ENCODE measurements at regions not wholly inside any gene's neighbourhood (a gene's known extent, or its start where the extent isn't known, plus 50 kb on each side); places are given as distances from the start of the nearest gene placed in this dataset.

DNA sequence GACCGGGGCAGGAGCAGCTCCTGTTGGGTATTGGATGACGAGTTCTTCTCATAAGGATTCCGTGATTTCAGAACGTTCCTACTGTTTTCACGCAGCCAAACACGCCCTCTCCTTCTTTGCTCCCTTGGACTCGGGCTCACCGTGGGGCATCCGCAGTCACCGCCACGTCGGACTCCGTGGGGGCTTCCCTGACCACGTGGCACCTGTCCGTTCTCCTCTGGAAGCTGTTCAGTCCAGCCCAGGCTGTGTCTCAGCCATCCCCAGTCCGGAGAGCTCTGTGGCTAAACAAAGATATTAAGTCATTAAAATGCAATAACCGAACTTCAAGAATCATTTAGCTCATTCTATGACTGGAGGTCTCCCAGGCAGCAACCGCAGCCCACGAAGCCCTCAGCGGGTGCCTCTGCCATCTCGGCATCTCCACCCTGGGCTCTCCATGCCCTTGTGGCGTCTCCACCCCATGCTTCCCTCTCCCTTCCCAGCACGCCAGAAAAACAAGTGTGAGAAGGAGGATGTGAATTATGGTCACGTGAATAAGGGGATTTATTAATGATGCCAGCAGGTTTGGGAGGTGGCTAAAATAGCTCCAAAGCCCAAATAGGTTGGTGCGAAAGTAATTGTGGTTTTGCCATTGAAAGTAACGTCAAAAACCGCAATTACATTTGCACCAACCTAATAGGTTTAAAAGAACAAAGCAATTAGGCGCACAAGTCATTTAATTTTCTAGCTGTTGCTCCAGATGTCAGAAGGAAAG is 224.6 kb upstream of the PPP2R2D start:
- Mint-ChIP-seq H3K4me1 (ENCODE audit: low read depth) (no peaks in the 10 kb centered on the region), H3K27ac (no peak overlapping the region), H3K4me3 (no peak overlapping the region), H3K27me3 (ENCODE audit: low read depth) (no peaks in the 10 kb centered on the region), H3K36me3 (ENCODE audit: insufficient read depth in 2 of 2) (peaks cover 0 to 2% of the 10 kb centered on the region in 2 donors), H3K9me3 (peaks cover 6% of the 10 kb centered on the region in 2 donors)
- DNase-seq: no peak
- ATAC-seq (replicated peaks in 1 of 2): no peak

DNA sequence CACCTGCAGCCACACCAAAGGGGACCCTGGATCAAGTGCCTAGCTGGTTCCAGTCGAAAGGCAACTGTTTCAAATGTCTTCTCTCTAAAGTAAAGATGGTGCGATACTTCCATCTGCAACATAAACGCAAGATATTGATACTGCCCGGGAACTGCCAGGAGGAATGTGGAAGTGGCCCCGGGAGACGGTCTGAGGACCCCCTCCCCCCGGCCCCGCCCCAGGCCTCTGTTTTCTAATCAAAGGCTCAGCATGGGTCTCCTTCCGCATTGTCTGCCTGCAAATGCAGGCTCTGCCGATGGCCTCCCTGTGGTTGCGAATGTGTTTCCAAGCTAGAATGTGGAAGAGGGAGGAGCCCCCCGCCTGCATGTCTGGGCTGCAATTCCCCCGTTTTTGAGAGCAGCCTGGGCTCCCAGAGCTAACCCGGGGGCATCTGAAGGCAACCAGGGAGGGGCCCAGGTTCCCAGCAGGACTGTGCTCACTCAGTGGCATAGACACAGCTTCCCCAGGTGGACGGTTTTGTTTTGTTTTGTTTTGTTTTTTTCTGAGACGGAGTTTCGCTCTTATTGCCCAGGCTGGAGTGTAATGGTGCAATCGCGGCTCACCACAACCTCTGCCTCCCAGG is 223.9 kb upstream of the PPP2R2D start:
- H3K36me3 Mint-ChIP-seq (ENCODE audit: insufficient read depth in 2 of 2): peaks cover 0 to 2% of the 10 kb centered on the region in 2 donors
- no peak for ATAC-seq (replicated peaks in 1 of 2)
- no peaks in the 10 kb centered on the region for H3K4me1 Mint-ChIP-seq (ENCODE audit: low read depth)
- H3K27ac Mint-ChIP-seq: no peak overlapping the region
- no peak for DNase-seq
- H3K4me3 Mint-ChIP-seq: no peak overlapping the region
- peaks cover 6% of the 10 kb centered on the region in 2 donors for H3K9me3 Mint-ChIP-seq
- no peaks in the 10 kb centered on the region for H3K27me3 Mint-ChIP-seq (ENCODE audit: low read depth)

DNA sequence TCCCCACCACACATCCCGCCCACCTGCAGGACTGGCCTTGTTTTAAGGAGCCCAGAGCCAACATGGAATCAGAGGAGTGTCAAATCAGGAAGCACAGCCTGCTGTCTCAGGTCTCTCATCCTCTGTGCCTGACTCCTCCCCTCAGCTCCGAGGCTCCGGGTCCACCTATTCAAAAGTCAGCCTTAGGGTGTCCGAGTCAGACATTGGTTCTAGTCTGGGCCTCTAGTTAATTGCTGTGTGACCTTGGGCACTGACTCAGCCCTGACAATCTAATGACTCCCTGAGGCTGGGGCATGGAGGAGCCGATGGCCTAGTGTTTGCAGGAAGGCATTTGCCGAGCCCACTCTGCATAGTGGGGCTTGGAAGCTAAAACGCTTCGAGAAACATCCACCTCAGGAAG is 223.1 kb upstream of the PPP2R2D start:
- DNase-seq (no peak), ATAC-seq (replicated peaks in 1 of 2) (no peak)
- H3K4me1 Mint-ChIP-seq (ENCODE audit: low read depth): no peaks in the 10 kb centered on the region
- no peak overlapping the region for H3K4me3 Mint-ChIP-seq
- no peak overlapping the region for H3K27ac Mint-ChIP-seq
- H3K27me3 Mint-ChIP-seq (ENCODE audit: low read depth): no peaks in the 10 kb centered on the region
- no peaks in the 10 kb centered on the region for H3K36me3 Mint-ChIP-seq (ENCODE audit: insufficient read depth in 2 of 2)
- H3K9me3 Mint-ChIP-seq: peaks cover 0 to 2% of the 10 kb centered on the region in 2 donors

DNA sequence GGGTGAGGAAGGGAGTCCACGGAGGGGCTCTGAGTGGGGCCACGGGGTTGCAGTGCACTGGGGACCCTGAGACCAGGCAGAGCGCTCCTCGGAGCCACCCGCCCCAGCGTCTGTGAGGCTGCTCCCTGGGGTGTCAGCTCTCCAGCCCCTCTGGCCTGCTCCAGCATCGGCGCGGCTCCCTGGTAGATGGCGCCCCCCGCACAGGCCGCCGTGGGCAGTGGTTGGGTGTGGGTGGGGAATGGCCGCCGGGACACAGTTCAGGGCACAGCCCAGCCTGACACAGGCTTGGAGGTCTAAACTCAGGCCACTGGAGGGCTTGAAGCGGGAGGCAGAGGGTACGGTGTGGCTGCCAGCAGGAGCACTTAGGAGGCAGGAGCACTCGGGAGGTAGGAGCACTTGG is 222.6 kb upstream of the PPP2R2D start:
- ATAC-seq (replicated peaks in 1 of 2): no peak
- no peaks in the 10 kb centered on the region for H3K4me1 Mint-ChIP-seq (ENCODE audit: low read depth)
- no peak overlapping the region for H3K27ac Mint-ChIP-seq
- DNase-seq: no peak
- no peaks in the 10 kb centered on the region for H3K27me3 Mint-ChIP-seq (ENCODE audit: low read depth)
- no peaks in the 10 kb centered on the region for H3K36me3 Mint-ChIP-seq (ENCODE audit: insufficient read depth in 2 of 2)
- no peak overlapping the region for H3K4me3 Mint-ChIP-seq
- H3K9me3 Mint-ChIP-seq: peaks cover 0 to 1% of the 10 kb centered on the region in 2 donors

DNA sequence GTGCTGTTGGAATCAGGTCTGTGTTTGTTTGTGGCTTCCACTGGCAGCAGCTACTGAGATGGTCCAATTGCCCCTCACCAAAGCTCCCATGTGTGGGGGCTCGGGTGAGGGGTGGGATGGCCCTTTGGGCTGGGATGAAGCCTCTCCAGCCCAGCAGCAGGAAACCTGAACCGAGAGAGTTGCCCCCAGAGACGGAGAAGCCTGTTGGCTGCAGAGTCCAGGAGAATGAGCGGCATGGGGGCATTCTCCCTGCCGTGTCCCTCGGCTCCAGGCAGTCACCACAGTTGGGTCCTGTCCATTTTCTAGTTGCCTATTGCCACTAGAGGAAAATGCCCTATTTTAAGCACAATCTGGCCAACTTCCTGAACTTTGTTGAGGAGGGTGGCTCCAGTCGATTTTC is 222.2 kb upstream of the PPP2R2D start:
- H3K27ac Mint-ChIP-seq: no peak overlapping the region
- no peaks in the 10 kb centered on the region for H3K4me1 Mint-ChIP-seq (ENCODE audit: low read depth)
- ATAC-seq (replicated peaks in 1 of 2): no peak
- H3K4me3 Mint-ChIP-seq: no peak overlapping the region
- H3K36me3 Mint-ChIP-seq (ENCODE audit: insufficient read depth in 2 of 2): no peaks in the 10 kb centered on the region
- H3K27me3 Mint-ChIP-seq (ENCODE audit: low read depth): no peaks in the 10 kb centered on the region
- DNase-seq: no peak
- peaks cover 0 to 1% of the 10 kb centered on the region in 2 donors for H3K9me3 Mint-ChIP-seq

DNA sequence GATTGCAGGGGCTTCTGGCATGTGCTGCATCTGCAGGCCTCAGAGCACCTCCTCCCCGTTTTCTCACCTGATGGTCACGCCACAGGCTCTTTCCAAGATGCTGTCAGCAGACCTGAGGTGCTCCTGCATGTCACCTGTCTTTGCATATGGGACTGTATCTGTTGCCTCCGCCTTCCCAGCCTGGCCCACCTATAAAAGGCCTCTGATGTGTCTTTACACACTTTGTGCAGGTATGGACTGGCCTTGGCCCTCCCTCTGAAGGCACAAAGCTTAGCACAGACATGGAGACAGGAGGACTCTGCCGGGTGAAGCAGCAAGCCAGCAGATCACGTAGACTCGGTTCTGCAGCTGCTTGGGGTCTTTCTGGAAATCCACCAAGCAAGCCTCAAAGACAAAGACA is 220.9 kb upstream of the PPP2R2D start:
- ATAC-seq (replicated peaks in 1 of 2): no peak

DNA sequence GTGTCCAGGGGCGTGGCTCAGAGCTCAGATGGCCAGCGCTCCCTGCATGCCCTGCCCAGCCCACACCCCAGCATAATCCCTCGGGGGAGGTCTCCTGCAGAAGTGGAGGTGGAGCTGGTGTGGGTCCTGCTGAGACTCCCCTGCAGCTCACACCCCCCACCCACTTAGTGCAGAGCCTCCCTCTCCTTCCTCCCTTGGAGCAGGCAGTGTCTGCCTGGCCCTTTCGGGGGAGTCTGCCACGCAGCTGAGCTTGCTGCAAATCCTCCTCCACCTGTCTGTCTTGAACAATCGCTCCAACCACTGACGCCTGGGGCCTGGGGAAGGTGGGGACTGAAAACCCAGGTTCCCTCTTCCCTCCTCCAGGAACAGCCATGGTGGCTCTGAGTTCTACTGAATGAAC is 219.7 kb upstream of the PPP2R2D start:
- Mint-ChIP-seq H3K27ac (no peak overlapping the region), H3K4me3 (no peak overlapping the region), H3K4me1 (ENCODE audit: low read depth) (no peaks in the 10 kb centered on the region), H3K36me3 (ENCODE audit: insufficient read depth in 2 of 2) (no peaks in the 10 kb centered on the region), H3K27me3 (ENCODE audit: low read depth) (no peaks in the 10 kb centered on the region), H3K9me3 (peaks cover 0 to 1% of the 10 kb centered on the region in 2 donors)
- DNase-seq (no peak), ATAC-seq (replicated peaks in 1 of 2) (no peak)

More for the DNA sequence above, 220.9 kb upstream of the PPP2R2D start:
- Mint-ChIP-seq H3K9me3 (peaks cover 0 to 1% of the 10 kb centered on the region in 2 donors), H3K4me1 (ENCODE audit: low read depth) (no peaks in the 10 kb centered on the region), H3K36me3 (ENCODE audit: insufficient read depth in 2 of 2) (no peaks in the 10 kb centered on the region), H3K27ac (no peak overlapping the region), H3K4me3 (no peak overlapping the region), H3K27me3 (ENCODE audit: low read depth) (no peaks in the 10 kb centered on the region)
- no peak for DNase-seq

DNA sequence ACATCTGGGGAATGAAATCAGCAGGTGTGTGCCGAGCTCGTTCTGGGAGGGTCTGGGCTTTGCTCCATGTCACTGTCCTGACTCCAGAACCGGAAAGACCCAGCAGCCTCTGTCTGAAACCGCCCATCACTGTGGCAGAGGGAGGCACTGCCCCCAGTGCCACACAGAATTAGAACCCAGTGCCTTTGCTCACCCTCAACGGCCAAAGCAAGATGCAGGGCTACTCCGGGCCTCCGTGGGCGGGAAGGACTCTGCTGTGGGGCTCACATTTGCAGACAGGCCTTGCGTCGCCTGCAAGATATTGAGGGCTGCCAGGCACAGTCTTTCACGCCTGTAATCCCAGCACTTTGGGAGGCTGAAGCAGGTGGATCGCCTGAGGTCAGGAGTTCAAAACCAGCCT is 219.2 kb upstream of the PPP2R2D start:
- no peaks in the 10 kb centered on the region for H3K36me3 Mint-ChIP-seq (ENCODE audit: insufficient read depth in 2 of 2)
- H3K4me1 Mint-ChIP-seq (ENCODE audit: low read depth): no peaks in the 10 kb centered on the region
- peaks cover 0 to 1% of the 10 kb centered on the region in 2 donors for H3K9me3 Mint-ChIP-seq
- ATAC-seq (replicated peaks in 1 of 2): no peak
- DNase-seq: no peak
- no peak overlapping the region for H3K27ac Mint-ChIP-seq
- no peak overlapping the region for H3K4me3 Mint-ChIP-seq
- no peaks in the 10 kb centered on the region for H3K27me3 Mint-ChIP-seq (ENCODE audit: low read depth)

DNA sequence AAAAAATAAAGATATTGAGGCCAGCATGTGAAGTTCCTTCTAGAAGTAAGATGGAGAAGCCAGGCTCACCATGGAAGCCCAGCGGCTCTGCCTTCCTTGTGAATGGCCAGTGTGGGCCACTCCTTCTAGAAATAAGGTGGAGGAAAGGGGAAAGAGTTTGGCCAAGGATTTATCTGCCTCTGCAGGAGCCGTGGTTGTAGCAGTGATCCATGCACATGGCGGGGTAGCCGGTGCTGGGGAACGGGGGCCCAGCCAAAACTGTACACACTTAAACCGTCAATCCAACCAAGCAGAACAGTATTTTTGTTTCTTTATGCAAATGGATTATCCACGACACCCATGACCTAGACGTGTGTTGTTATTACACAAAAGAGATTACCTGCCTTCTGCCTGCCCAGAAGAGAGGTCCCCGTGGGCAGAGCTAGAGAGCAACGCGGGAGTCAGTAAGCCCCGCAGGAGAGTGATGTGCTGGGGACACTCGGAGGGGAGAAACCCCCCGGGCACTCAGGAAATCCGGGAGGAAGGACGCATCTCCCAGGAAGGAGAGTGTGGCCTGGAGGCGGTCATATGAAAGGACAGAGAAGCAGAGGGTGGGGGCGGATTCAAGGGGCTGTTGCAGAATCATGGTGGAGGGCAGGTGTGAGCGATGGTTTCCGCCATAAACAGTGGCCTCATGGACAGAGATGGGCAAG is 218.4 kb upstream of the PPP2R2D start:
- H3K9me3 Mint-ChIP-seq: peaks cover 0 to 1% of the 10 kb centered on the region in 2 donors
- no peaks in the 10 kb centered on the region for H3K36me3 Mint-ChIP-seq (ENCODE audit: insufficient read depth in 2 of 2)
- H3K27me3 Mint-ChIP-seq (ENCODE audit: low read depth): no peaks in the 10 kb centered on the region
- no peak overlapping the region for H3K27ac Mint-ChIP-seq
- no peak for ATAC-seq (replicated peaks in 1 of 2)
- DNase-seq: no peak
- H3K4me3 Mint-ChIP-seq: no peak overlapping the region
- H3K4me1 Mint-ChIP-seq (ENCODE audit: low read depth): no peaks in the 10 kb centered on the region

DNA sequence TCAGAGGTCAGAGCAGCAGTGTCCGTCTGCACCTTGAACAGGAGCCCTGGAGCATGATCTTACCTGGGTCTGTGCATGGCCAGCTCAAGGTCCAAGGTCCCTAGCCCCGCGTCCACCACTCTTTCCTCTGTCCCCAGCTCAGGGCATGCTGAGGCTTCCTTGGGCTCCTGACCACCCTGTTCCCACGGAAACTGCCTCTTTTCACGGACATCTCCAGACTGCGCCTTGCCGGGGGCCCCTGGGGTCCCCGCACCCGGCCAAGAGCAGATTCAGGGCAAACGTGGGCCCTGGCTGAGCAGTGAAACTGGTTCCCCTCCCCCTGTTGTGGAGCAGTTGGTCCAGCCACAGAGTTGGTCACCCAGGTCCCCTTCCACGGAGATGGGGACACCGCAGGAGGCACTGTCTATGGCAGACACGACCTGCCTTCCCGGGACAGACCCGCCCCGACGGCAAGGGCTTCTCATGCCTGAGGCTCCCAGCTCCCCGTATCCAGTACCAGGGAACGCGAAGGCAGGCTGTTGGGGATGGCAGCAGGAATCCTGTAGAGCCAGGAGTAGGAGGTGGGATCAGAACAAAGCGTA is 217.4 kb upstream of the PPP2R2D start:
- H3K36me3 Mint-ChIP-seq (ENCODE audit: insufficient read depth in 2 of 2): no peaks in the 10 kb centered on the region
- no peak overlapping the region for H3K27ac Mint-ChIP-seq
- no peaks in the 10 kb centered on the region for H3K9me3 Mint-ChIP-seq
- no peaks in the 10 kb centered on the region for H3K27me3 Mint-ChIP-seq (ENCODE audit: low read depth)
- no peak overlapping the region for H3K4me3 Mint-ChIP-seq
- H3K4me1 Mint-ChIP-seq (ENCODE audit: low read depth): no peaks in the 10 kb centered on the region
- ATAC-seq (replicated peaks in 1 of 2) (no peak), DNase-seq (no peak)

DNA sequence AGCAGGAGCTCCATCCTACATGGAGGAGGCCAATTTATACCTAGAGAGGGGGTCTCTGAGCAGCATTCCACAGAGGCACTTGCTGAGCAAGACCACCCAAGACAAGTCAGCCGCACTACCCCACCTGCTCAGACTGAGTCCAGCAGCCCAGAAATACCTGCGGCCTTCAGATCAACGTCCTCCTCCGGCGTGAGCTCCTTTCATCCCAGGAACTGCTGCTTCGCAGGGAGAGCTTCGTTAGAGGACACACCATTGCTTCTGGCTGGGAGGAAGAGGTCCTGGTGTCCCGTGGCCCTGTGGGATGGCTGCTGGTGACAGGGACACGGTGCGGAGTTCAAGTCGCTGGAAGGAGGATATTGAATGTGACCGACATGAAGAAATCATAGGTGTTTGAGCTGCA is 216.9 kb upstream of the PPP2R2D start:
- no peak for ATAC-seq (replicated peaks in 1 of 2)
- Mint-ChIP-seq H3K4me3 (no peak overlapping the region), H3K4me1 (ENCODE audit: low read depth) (no peaks in the 10 kb centered on the region), H3K27ac (no peak overlapping the region), H3K36me3 (ENCODE audit: insufficient read depth in 2 of 2) (no peaks in the 10 kb centered on the region), H3K27me3 (ENCODE audit: low read depth) (no peaks in the 10 kb centered on the region), H3K9me3 (no peaks in the 10 kb centered on the region)
- no peak for DNase-seq

DNA sequence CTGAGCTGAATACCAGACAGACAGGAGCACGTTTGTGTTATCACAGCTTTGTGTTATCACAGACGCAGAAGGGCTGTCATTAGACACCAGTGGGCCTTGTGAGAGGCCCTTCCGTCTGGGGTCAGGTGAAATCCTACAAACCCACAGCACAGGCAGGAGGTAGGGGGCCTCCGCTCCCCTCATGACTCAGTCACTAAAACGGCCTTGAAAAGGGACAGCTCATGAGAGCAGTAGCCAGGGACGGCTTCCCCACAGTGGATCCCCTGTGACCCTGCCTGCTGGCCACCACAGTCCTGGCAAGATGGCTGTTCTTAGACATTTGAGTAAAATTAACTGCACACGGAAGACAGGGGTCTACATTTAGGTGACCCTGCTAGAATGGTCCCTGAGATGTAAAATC is 215.8 kb upstream of the PPP2R2D start:
- no peaks in the 10 kb centered on the region for H3K9me3 Mint-ChIP-seq
- DNase-seq (no peak), ATAC-seq (replicated peaks in 1 of 2) (no peak)
- H3K27me3 Mint-ChIP-seq (ENCODE audit: low read depth): no peaks in the 10 kb centered on the region
- H3K27ac Mint-ChIP-seq: no peak overlapping the region
- no peaks in the 10 kb centered on the region for H3K36me3 Mint-ChIP-seq (ENCODE audit: insufficient read depth in 2 of 2)
- no peaks in the 10 kb centered on the region for H3K4me1 Mint-ChIP-seq (ENCODE audit: low read depth)
- H3K4me3 Mint-ChIP-seq: no peak overlapping the region

DNA sequence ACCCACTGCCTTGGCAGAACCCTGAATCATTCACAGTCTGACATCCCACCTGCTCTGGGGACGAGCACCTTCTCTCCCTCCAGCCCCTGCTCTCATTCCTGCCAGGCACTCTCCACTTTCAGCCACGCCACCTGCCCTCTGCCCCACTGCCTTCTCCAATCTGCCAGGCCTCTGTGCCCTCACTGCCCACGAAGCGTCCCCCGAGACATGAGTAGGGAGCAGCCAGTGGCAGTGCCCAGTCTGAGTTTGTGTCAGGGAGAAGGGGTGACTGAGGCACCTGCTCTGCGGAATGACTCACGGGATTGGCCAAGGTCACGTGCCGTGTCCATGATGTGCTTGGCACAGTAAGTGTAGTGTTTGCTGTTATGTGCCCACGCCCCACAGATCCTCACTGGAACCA is 215.2 kb upstream of the PPP2R2D start:
- no peak overlapping the region for H3K4me3 Mint-ChIP-seq
- H3K27ac Mint-ChIP-seq: no peak overlapping the region
- no peaks in the 10 kb centered on the region for H3K36me3 Mint-ChIP-seq (ENCODE audit: insufficient read depth in 2 of 2)
- H3K4me1 Mint-ChIP-seq (ENCODE audit: low read depth): no peaks in the 10 kb centered on the region
- ATAC-seq (replicated peaks in 1 of 2) (no peak), DNase-seq (no peak)
- peaks cover 3% of the 10 kb centered on the region in 2 donors for H3K9me3 Mint-ChIP-seq
- no peaks in the 10 kb centered on the region for H3K27me3 Mint-ChIP-seq (ENCODE audit: low read depth)

Measured in activated T-cell treated with anti-CD3 and anti-CD28 coated beads, Interleukin-2, amount 50 U/mL, for 72 hours (primary cell).